DOHH2 (cell line): ENCODE measurements at regions not wholly inside any gene's neighbourhood (a gene's known extent, or its start where the extent isn't known, plus 50 kb on each side); places are given as distances from the start of the nearest gene placed in this dataset.

Experiments used
- H3F3A ChIP-seq: fragments of 200-600 bp; sonication (generic), shearing (Covaris generic); 2 replicates; pipeline ENCODE4 v1.6.0; 2016; ENCODE audit warnings: antibody characterized with exemption, mild to moderate bottlenecking; ENCODE audit not compliant: control insufficient read depth, insufficient read depth
- H3K27ac ChIP-seq: fragments of 200-600 bp; sonication (generic); 2 replicates; pipeline ENCODE4 v1.5.1; 2014; ENCODE audit warnings: low read depth, mild to moderate bottlenecking, low read length, moderate library complexity
- H3K27me3 ChIP-seq: fragments of 200-600 bp; sonication (generic); 2 replicates; pipeline ENCODE4 v1.6.1; 2014; ENCODE audit warnings: mild to moderate bottlenecking, low read length, mixed read lengths; ENCODE audit not compliant: control insufficient read depth
- H3K36me3 ChIP-seq: fragments of 200-600 bp; sonication (generic); 2 replicates; pipeline ENCODE4 v1.6.1; 2014; ENCODE audit warnings: mild to moderate bottlenecking, low read length, moderate library complexity, mixed read lengths; ENCODE audit not compliant: control insufficient read depth
- H3K4me1 ChIP-seq: fragments of 200-600 bp; sonication (generic); 2 replicates; pipeline ENCODE4 v1.6.1; 2014; ENCODE audit warnings: mild to moderate bottlenecking, low read length, mixed read lengths; ENCODE audit not compliant: control insufficient read depth
- H3K4me2 ChIP-seq: fragments of 200-600 bp; sonication (generic); 2 replicates; pipeline ENCODE4 v1.6.0; 2014; ENCODE audit warnings: mild to moderate bottlenecking, low read length, moderate library complexity
- H3K4me3 ChIP-seq: fragments of 200-600 bp; sonication (generic); 2 replicates; pipeline ENCODE4 v1.5.1; 2014; ENCODE audit warnings: mild to moderate bottlenecking, low read length, mixed read lengths
- H3K79me2 ChIP-seq: fragments of 200-600 bp; sonication (generic); 2 replicates; pipeline ENCODE4 v1.6.1; 2014; ENCODE audit warnings: mild to moderate bottlenecking, low read length, mixed read lengths; ENCODE audit not compliant: control insufficient read depth
- H3K9me2 ChIP-seq: fragments of 200-600 bp; sonication (generic); replicated peaks from 2 replicates; pipeline ENCODE4 v1.6.1; 2014; ENCODE audit warnings: mild to moderate bottlenecking, low read length, mixed read lengths; ENCODE audit not compliant: control insufficient read depth
- H3K9me3 ChIP-seq: fragments of 200-600 bp; sonication (generic); 2 replicates; pipeline ENCODE4 v1.6.1; 2014; ENCODE audit warnings: antibody characterized with exemption, low read length, mixed read lengths; ENCODE audit not compliant: control insufficient read depth, insufficient read depth
- H4K20me1 ChIP-seq: fragments of 200-600 bp; sonication (generic); 2 replicates; pipeline ENCODE4 v1.6.0; 2014; ENCODE audit warnings: low read depth, mild to moderate bottlenecking, antibody characterized with exemption, low read length, moderate library complexity; ENCODE audit not compliant: control insufficient read depth, insufficient read depth
- CTCF ChIP-seq: fragments of 200-600 bp; sonication (generic); IDR thresholded peaks from one replicate; pipeline ENCODE4 v1.5.1; 2014; ENCODE audit warnings: antibody characterized with exemption, mild to moderate bottlenecking, low read depth, low read length; ENCODE audit not compliant: poor library complexity, severe bottlenecking
- EZH2phosphoT487 ChIP-seq: fragments of 200-600 bp; sonication (generic); IDR thresholded peaks from 2 replicates; pipeline ENCODE4 v1.6.1; 2017; ENCODE audit warnings: borderline replicate concordance, mild to moderate bottlenecking, antibody characterized with exemption, low read length, moderate library complexity, mixed read lengths

- Histone ChIP-seq H3K79me2 (no peaks in the 10 kb centered on the region), H3K4me1 (no peaks in the 10 kb centered on the region), H3F3A (no peaks in the 10 kb centered on the region), H3K9me2 (no peaks in the 10 kb centered on the region), H3K4me2 (no peak overlapping the region), H4K20me1 (no peaks in the 10 kb centered on the region), H3K36me3 (no peaks in the 10 kb centered on the region), H3K27me3 (no peaks in the 10 kb centered on the region), H3K4me3 (no peak overlapping the region), H3K9me3 (peaks cover 9% of the 10 kb centered on the region; the same call in 1 of the 2 replicates), H3K27ac (no peak overlapping the region)
- no peak for TF ChIP-seq EZH2phosphoT487
- no peak for TF ChIP-seq CTCF
These were observed 878.0 kb downstream of the KCNJ18 start for GRCh38 chr17:22570144-22570845.

- Histone ChIP-seq H3K36me3 (no peaks in the 10 kb centered on the region), H3K27me3 (no peaks in the 10 kb centered on the region), H3K27ac (no peak overlapping the region), H3K9me2 (no peaks in the 10 kb centered on the region), H3K9me3 (no peaks in the 10 kb centered on the region), H3K4me2 (no peak overlapping the region), H3F3A (no peaks in the 10 kb centered on the region), H3K4me3 (no peak overlapping the region), H3K4me1 (no peaks in the 10 kb centered on the region), H4K20me1 (no peaks in the 10 kb centered on the region), H3K79me2 (no peaks in the 10 kb centered on the region)
- TF ChIP-seq EZH2phosphoT487 (no peak), CTCF (no peak)
These were observed 907.0 kb downstream of the KCNJ18 start for GRCh38 chr17:22599322-22599721.

- H3K4me1 ChIP-seq: no peaks in the 10 kb centered on the region
- H3K9me2 ChIP-seq: no peaks in the 10 kb centered on the region
- no peak overlapping the region for H3K4me2 ChIP-seq
- H3K36me3 ChIP-seq: no peaks in the 10 kb centered on the region
- H3F3A ChIP-seq: no peaks in the 10 kb centered on the region
- no peaks in the 10 kb centered on the region for H3K9me3 ChIP-seq
- no peak overlapping the region for H3K27ac ChIP-seq
- no peak overlapping the region for H3K4me3 ChIP-seq
- H4K20me1 ChIP-seq: no peaks in the 10 kb centered on the region
- no peaks in the 10 kb centered on the region for H3K27me3 ChIP-seq
- TF ChIP-seq CTCF (peak; percentile 38), EZH2phosphoT487 (no peak)
- no peaks in the 10 kb centered on the region for H3K79me2 ChIP-seq
These were observed 908.4 kb downstream of the KCNJ18 start for GRCh38 chr17:22600644-22601298.
